Small intestine (tissue), 7 donors: ENCODE measurements at regions not wholly inside any gene's neighbourhood (a gene's known extent, or its start where the extent isn't known, plus 50 kb on each side); places are given as distances from the start of the nearest gene placed in this dataset.
"Not testable (repeated sequence)": the region's sequence is repeated elsewhere in the genome, so short reads cannot be mapped to it uniquely, and the experiment has no call there.

Experiments
- DNase-seq, 2 donors: peaks; one replicate each; pipeline versions ENCODE4 v3.0.0 to v3.0.0-alpha.2; 2013
- FAIRE-seq: peaks from 2 replicates; lab custom pipeline; 2012; peaks lifted over from hg19 to GRCh38; lab: Jason Lieb, UNC
- H3K27ac ChIP-seq, 3 donors: one replicate each; pipeline ENCODE4 v1.5.1; 2013; ENCODE audit warnings: low read length in 2 of 3, mild to moderate bottlenecking in 2 of 3, control low read depth in 1 of 3, inconsistent platforms in 1 of 3, low read depth in 1 of 3, moderate library complexity in 1 of 3
- H3K27me3 ChIP-seq, 3 donors: one replicate each; pipeline ENCODE4 v1.6.1; 2013; ENCODE audit warnings: low read length in 3 of 3, inconsistent platforms in 1 of 3; ENCODE audit not compliant: control insufficient read depth in 3 of 3, insufficient read depth in 3 of 3
- H3K36me3 ChIP-seq, 3 donors: one replicate each; pipeline ENCODE4 v1.6.1; 2013; ENCODE audit warnings: low read length in 3 of 3, inconsistent platforms in 1 of 3, low read depth in 1 of 3, mild to moderate bottlenecking in 1 of 3, moderate library complexity in 1 of 3; ENCODE audit not compliant: control insufficient read depth in 3 of 3, insufficient read depth in 2 of 3
- H3K4me1 ChIP-seq, 3 donors: one replicate each; pipeline ENCODE4 v1.6.1; 2013; ENCODE audit warnings: low read length in 2 of 3, inconsistent platforms in 1 of 3, low read depth in 1 of 3, mild to moderate bottlenecking in 1 of 3, moderate library complexity in 1 of 3; ENCODE audit not compliant: control insufficient read depth in 3 of 3, insufficient read depth in 2 of 3
- H3K4me3 ChIP-seq, 3 donors: one replicate each; pipeline ENCODE4 v1.5.1; 2013; ENCODE audit warnings: low read length in 3 of 3, control low read depth in 1 of 3, inconsistent platforms in 1 of 3, low read depth in 1 of 3, mild to moderate bottlenecking in 1 of 3, moderate library complexity in 1 of 3
- H3K9me3 ChIP-seq, 2 donors: one replicate each; pipeline ENCODE4 v1.6.1; 2013; ENCODE audit warnings: low read depth in 1 of 2, low read length in 1 of 2; ENCODE audit not compliant: control insufficient read depth in 2 of 2, insufficient read depth in 1 of 2
- WGBS, 3 donors: extraction: QIAGEN DNeasy Blood & Tissue Kit; methylation state at CpG; one replicate each; pipeline ENCODE4 v1.1.7; 2013; 5-methylcytosine and 5-hydroxymethylcytosine counted together
- donor health status: healthy with polysubstance abuse.
- donor health status: control.
- donor health status: control.
- donor health status: Bipolar disorder and iron deficiency.
- donor health status: healthy.

DNA sequence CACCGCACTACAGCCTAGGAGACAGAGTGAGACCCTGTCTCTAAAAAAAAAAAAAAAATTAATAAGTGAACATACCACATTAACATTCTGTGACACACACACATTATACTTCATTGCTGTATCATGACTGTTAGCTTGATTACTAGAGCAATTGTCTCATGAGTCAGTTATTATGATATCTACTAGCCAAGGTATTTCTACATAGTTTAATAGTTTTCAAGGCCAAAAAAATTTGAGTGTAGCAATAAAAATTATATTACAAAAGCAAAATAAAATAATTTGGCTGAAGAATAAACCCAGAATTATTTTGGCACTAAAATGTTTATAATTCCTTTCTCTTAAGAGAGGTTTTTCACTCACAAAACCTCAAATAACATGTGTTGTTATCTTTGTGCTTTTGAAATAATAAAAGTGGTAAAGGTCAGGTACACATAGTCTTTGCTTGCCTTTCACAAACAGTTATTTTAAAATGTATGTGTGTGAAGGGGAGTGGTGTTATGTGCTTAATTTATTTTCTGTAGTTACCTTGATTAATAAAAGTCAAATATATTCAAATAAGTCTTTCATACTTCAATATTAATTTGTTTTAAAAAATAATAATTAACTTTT is 136.9 kb upstream of the SPOPL start:
- no peak for FAIRE-seq
- Histone ChIP-seq H3K4me1 (no peaks in the 10 kb centered on the region), H3K27me3 (no peaks in the 10 kb centered on the region), H3K36me3 (no peaks in the 10 kb centered on the region), H3K4me3 (no peak overlapping the region), H3K27ac (no peak overlapping the region), H3K9me3 (no peaks in the 10 kb centered on the region)
- WGBS, 3 donors = 93 to 100% (median 93%) methylated on average over 1 of the region's 1 CpG
- peak in 1 of 2 donors; percentile 6 for DNase-seq

DNA sequence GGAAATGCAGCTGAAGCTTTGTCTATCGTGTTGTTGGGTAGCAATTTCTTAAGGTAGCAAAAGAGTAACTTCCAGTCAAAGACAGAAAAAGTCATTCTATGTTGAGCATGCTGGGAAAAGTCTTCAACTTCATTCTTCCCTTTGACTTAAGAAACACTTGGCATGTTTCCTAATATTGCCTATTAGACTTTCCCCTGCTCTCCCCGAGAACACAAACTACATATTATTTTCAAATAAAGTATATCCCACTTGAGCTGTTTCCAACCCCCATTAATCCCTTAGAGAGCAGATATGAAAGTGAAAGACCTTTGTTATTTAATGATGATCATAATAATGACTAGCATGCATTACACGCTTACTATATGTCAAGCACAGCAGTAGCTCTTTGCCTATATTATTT is 136.0 kb upstream of the SPOPL start:
- no peak for FAIRE-seq
- DNase-seq = no peak

DNA sequence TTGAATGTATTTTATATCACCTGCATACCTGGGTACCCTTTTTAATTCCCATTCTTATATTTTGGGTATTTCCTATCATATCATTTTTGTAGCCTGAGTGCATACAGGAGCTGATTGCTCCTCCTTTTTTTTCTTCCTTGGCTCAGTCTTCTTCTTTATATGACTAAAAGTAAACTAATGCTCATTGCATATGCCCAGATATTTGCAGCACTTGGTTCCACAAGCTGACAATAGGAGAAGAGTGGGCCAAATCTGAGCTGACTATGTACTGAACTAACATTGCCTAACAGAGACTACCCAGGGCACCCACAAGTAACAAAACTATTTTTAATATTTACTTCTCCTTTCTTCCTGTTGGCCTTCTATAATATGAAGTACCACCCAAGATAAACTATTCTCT is 131.7 kb upstream of the SPOPL start:
- no peaks in the 10 kb centered on the region for H3K27me3 ChIP-seq
- DNase-seq (no peak), FAIRE-seq (no peak)
- H3K27ac ChIP-seq = no peak overlapping the region
- no peaks in the 10 kb centered on the region for H3K9me3 ChIP-seq
- no peak overlapping the region for H3K4me3 ChIP-seq
- no peaks in the 10 kb centered on the region for H3K4me1 ChIP-seq
- no peaks in the 10 kb centered on the region for H3K36me3 ChIP-seq

More for the DNA sequence above, 136.0 kb upstream of the SPOPL start:
- Histone ChIP-seq H3K27ac (no peak overlapping the region), H3K4me1 (no peaks in the 10 kb centered on the region), H3K27me3 (no peaks in the 10 kb centered on the region), H3K4me3 (no peak overlapping the region), H3K9me3 (no peaks in the 10 kb centered on the region), H3K36me3 (no peaks in the 10 kb centered on the region)
- 54 to 62% (median 56%) methylated on average over 3 of the region's 3 CpGs for WGBS, 3 donors

DNA sequence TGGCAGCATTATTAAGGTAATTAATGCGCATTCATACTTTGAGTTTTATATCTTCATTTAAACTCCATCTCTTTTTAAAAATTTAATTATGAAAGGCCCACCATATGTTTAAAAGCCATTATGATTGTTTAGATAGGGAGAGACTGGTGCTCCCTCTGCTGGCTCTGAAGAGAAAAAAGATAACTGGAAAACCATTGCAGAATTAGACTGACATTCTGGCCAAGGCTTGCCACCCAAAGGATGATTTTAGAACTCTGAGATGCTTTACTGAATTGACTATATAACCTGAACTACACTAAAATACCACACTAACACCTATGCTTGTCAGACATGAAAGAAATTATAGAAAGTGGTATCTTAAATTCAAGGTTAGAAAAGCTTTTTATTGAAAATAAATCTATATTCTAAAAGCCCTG is 127.6 kb upstream of the SPOPL start:
- Histone ChIP-seq H3K9me3 (no peaks in the 10 kb centered on the region), H3K27me3 (no peaks in the 10 kb centered on the region), H3K4me3 (no peak overlapping the region), H3K27ac (no peak overlapping the region), H3K4me1 (no peaks in the 10 kb centered on the region), H3K36me3 (no peaks in the 10 kb centered on the region)
- WGBS, 3 donors = 66 to 87% (median 76%) methylated on average over 1 of the region's 1 CpG
- FAIRE-seq (no peak), DNase-seq (peak; percentile 13 to 44)

DNA sequence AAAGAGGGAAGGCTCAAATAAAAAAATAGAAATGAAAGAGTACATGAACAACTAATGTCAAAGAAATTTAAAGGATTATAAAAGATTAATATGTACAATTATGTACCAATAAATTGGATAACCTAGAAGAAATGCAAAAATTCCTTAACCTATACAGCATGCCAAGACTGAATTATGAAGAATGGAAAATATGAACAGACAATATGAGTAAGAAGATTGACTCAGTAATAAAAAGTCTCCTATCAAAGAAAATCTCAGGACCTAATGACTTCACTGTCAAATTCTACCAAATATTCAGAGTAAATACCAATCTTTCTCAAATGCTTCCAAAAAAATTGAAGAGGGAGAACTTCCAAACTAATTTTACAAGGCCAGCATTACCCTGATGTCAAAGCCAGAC is 120.2 kb upstream of the SPOPL start:
- Histone ChIP-seq H3K4me3 (no peak overlapping the region), H3K36me3 (no peaks in the 10 kb centered on the region), H3K9me3 (peaks cover 0 to 6% of the 10 kb centered on the region in 2 donors), H3K27ac (no peak overlapping the region), H3K4me1 (no peaks in the 10 kb centered on the region), H3K27me3 (no peaks in the 10 kb centered on the region)
- DNase-seq (no peak), FAIRE-seq (no peak)

DNA sequence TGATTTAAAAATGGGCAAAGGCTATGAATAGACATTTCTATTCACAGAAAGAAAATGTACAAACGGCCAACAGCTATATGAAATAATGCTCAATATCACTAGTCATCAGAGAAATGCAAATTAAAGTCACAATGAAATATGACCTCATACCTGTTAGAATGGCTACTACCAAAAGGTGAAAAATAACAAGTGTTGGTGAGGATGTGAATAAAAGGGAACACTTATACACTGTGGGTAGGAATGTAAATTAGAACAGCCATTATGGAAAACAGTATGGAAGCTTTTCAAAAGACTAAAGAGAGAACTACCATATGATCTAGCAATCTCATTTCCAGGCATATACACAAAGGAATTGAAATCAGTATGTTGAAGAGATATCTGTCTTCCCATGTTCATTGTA is 118.9 kb upstream of the SPOPL start:
- Histone ChIP-seq H3K4me1 (no peaks in the 10 kb centered on the region), H3K9me3 (peaks cover 0 to 6% of the 10 kb centered on the region in 2 donors), H3K27ac (no peak overlapping the region), H3K27me3 (no peaks in the 10 kb centered on the region), H3K36me3 (no peaks in the 10 kb centered on the region), H3K4me3 (no peak overlapping the region)
- DNase-seq (no peak), FAIRE-seq (no peak)
- WGBS, 3 donors = 83 to 93% (median 90%) methylated on average over 1 of the region's 1 CpG

DNA sequence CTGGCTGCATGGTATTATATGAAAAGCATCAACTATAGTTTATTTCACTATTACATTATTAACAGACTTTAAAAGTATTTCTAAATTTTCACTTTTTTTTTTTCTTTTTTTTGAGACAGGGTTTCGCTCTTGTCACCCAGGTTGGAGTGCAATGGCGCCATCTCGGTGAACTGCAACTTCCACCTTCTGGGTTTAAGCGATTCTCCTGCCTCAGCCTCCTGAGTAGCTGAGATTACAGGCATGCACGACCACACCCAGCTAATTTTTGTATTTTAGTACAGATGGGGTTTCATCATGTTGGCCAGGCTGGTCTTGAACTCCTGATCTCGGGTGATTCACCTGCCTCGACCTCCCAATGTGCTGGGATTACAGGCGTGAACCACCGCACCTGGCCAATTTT is 115.4 kb upstream of the SPOPL start:
- FAIRE-seq, H3K27me3 ChIP-seq, DNase-seq, H3K4me1 ChIP-seq, H3K36me3 ChIP-seq, H3K9me3 ChIP-seq, H3K4me3 ChIP-seq, H3K27ac ChIP-seq: not testable (repeated sequence)
- WGBS, 3 donors = 89 to 91% (median 90%) methylated on average over 9 of the region's 9 CpGs

DNA sequence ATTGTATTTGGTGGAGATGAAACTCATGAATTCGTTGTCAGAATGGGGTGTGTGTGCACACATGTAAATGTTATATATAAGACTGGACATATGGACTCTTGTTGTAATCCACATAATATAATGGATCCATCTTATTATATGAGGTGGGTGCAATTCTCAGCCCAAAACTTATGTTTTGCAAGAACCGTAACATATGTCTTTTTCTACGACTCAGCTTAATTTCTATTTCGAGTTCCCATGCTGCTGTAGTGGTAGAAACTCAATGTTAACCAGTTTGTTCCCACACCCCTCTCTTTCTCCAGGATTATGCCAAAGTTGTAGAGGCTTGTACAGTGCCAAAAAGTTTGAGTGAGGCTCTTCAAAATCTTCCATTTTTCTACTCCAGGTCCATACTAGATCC is 112.5 kb upstream of the SPOPL start:
- Histone ChIP-seq H3K27ac (no peak overlapping the region), H3K27me3 (no peaks in the 10 kb centered on the region), H3K36me3 (no peaks in the 10 kb centered on the region), H3K4me3 (no peak overlapping the region), H3K4me1 (no peaks in the 10 kb centered on the region), H3K9me3 (no peaks in the 10 kb centered on the region)
- WGBS, 3 donors = 87 to 92% (median 92%) methylated on average over 4 of the region's 4 CpGs
- FAIRE-seq (no peak), DNase-seq (no peak)

DNA sequence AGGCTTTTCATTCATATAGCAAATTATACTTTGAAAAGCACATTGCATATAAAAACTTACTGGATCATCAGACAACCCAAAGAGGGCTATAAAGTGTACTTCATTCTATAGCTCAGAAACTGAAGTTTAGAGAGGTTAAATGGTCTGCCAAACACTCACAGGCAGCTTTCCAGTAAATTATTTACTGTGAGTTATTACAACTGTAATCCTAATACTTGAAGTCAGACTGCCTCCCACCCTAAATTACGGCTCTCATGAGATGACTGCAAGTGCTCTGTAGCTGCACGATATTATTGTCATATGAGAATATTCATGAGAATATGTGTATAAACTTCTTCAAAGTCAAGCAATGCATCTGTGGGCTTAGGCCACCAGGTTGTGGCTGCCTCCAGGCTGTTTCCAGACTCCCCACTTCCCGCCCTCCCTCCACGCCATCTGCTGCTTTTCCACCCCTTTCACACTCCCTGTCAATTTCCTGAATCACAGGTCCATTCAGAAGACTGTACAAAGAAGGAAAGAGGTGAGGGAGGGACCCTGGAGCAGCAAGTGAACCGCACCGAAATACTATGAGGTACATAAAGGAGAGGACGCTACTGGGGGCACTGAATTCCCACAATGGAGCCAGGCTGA is 111.1 kb upstream of the SPOPL start:
- no peaks in the 10 kb centered on the region for H3K36me3 ChIP-seq
- H3K27me3 ChIP-seq = no peaks in the 10 kb centered on the region
- H3K27ac ChIP-seq = no peak overlapping the region
- DNase-seq (peak in 1 of 2 donors; percentile 3), FAIRE-seq (no peak)
- no peaks in the 10 kb centered on the region for H3K4me1 ChIP-seq
- no peaks in the 10 kb centered on the region for H3K9me3 ChIP-seq
- 87 to 95% (median 94%) methylated on average over 7 of the region's 7 CpGs for WGBS, 3 donors
- H3K4me3 ChIP-seq = no peak overlapping the region
